Mesothelial cell of epicardium (in vitro differentiated cells): ENCODE measurements at regions not wholly inside any gene's neighbourhood (a gene's known extent, or its start where the extent isn't known, plus 50 kb on each side); places are given as distances from the start of the nearest gene placed in this dataset.

Experiments
- DNase-seq, 2 experiments: peaks; one replicate each; pipeline ENCODE4 v3.0.0; 2021; ENCODE audit warnings: low spot score in 2 of 2; ENCODE audit not compliant: unreplicated experiment in 2 of 2
- H3K27ac Mint-ChIP-seq: 2 replicates; pipeline ENCODE4 v1.8.0; 2021; ENCODE audit warnings: mixed read lengths
- H3K27me3 Mint-ChIP-seq: 2 replicates; pipeline ENCODE4 v1.8.0; 2021; ENCODE audit warnings: low read depth, mixed read lengths
- H3K36me3 Mint-ChIP-seq: 2 replicates; pipeline ENCODE4 v1.8.0; 2021; ENCODE audit warnings: mixed read lengths
- H3K4me1 Mint-ChIP-seq: 2 replicates; pipeline ENCODE4 v1.8.0; 2021; ENCODE audit warnings: mixed read lengths
- H3K4me3 Mint-ChIP-seq: 2 replicates; pipeline ENCODE4 v1.8.0; 2021; ENCODE audit warnings: mild to moderate bottlenecking, moderate library complexity, mixed read lengths
- H3K9me3 Mint-ChIP-seq: 2 replicates; pipeline ENCODE4 v1.8.0; 2021; ENCODE audit warnings: mixed read lengths
- CTCF ChIP-seq: fragments of 200-600 bp; sonication (generic); IDR thresholded peaks from one replicate; pipeline ENCODE4 v1.5.0; 2021; ENCODE audit warnings: antibody characterized with exemption; ENCODE audit not compliant: unreplicated experiment

GRCh38 chr4:149870008-149870407 is 54.4 kb upstream of the IQCM start:
- Mint-ChIP-seq H3K27ac (no peak overlapping the region), H3K9me3 (peaks cover 18% of the 10 kb centered on the region), H3K27me3 (no peaks in the 10 kb centered on the region), H3K4me3 (no peak overlapping the region), H3K4me1 (no peaks in the 10 kb centered on the region), H3K36me3 (no peaks in the 10 kb centered on the region)
- TF ChIP-seq CTCF: no peak
- DNase-seq: no peak

GRCh38 chr4:149881744-149882143 is 66.1 kb upstream of the IQCM start:
- no peaks in the 10 kb centered on the region for H3K27me3 Mint-ChIP-seq
- no peak for DNase-seq
- H3K36me3 Mint-ChIP-seq: peaks cover 6% of the 10 kb centered on the region
- no peak overlapping the region for H3K4me3 Mint-ChIP-seq
- peaks cover 22% of the 10 kb centered on the region for H3K9me3 Mint-ChIP-seq
- no peak for TF ChIP-seq CTCF
- H3K27ac Mint-ChIP-seq: no peak overlapping the region
- peaks cover 6% of the 10 kb centered on the region for H3K4me1 Mint-ChIP-seq

- no peak for TF ChIP-seq CTCF
- Mint-ChIP-seq H3K27ac (no peak overlapping the region), H3K9me3 (peaks cover 22% of the 10 kb centered on the region), H3K4me3 (no peak overlapping the region), H3K4me1 (peaks cover 6% of the 10 kb centered on the region), H3K36me3 (peaks cover 6% of the 10 kb centered on the region), H3K27me3 (no peaks in the 10 kb centered on the region)
- no peak for DNase-seq
Observed at GRCh38 chr4:149882251-149882650, 66.6 kb upstream of the IQCM start.

- H3K36me3 Mint-ChIP-seq: peaks cover 6% of the 10 kb centered on the region
- no peak for TF ChIP-seq CTCF
- no peaks in the 10 kb centered on the region for H3K27me3 Mint-ChIP-seq
- H3K9me3 Mint-ChIP-seq: peaks cover 16% of the 10 kb centered on the region
- no peak for DNase-seq
- H3K4me3 Mint-ChIP-seq: no peak overlapping the region
- peaks cover 6% of the 10 kb centered on the region for H3K4me1 Mint-ChIP-seq
- H3K27ac Mint-ChIP-seq: peak overlapping the region; percentile 68
Observed at GRCh38 chr4:149884046-149884445, 68.4 kb upstream of the IQCM start.

GRCh38 chr4:149884529-149885181 is 69.0 kb upstream of the IQCM start:
- H3K27ac Mint-ChIP-seq: peak overlapping the region; percentile 77

More at GRCh38 chr4:149884529-149885181, 69.0 kb upstream of the IQCM start:
- peaks cover 6% of the 10 kb centered on the region for H3K36me3 Mint-ChIP-seq
- H3K9me3 Mint-ChIP-seq: peaks cover 11% of the 10 kb centered on the region
- H3K27me3 Mint-ChIP-seq: no peaks in the 10 kb centered on the region
- H3K4me1 Mint-ChIP-seq: peaks cover 6% of the 10 kb centered on the region
- H3K4me3 Mint-ChIP-seq: no peak overlapping the region
- DNase-seq: no peak
- no peak for TF ChIP-seq CTCF
